ENCODE measurements at regions not wholly inside any gene's neighbourhood (a gene's known extent, or its start where the extent isn't known, plus 50 kb on each side); places are given as distances from the start of the nearest gene placed in this dataset.

GRCh38 chr14:84208451-84208850 is 1321.5 kb upstream of the FLRT2 start:
- WGBS, 2 donors = 64 to 66% methylated on average over 7 of the region's 7 CpGs
- Histone ChIP-seq H3K36me3 (no peaks in the 10 kb centered on the region), H3K4me3 (replicated peaks in 1 of 3) (no peak overlapping the region), H3K27me3 (no peaks in the 10 kb centered on the region), H3K4me1 (no peaks in the 10 kb centered on the region), H3K27ac (no peak overlapping the region), H3K9me3 (no peaks in the 10 kb centered on the region)
- intact Hi-C loops (cut with DNase I) = no loop called here
- DNase-seq = no peak
- no peak for TF ChIP-seq POLR2A (IDR thresholded peaks at IDR 0.05)
- TF ChIP-seq, protein P1, sequence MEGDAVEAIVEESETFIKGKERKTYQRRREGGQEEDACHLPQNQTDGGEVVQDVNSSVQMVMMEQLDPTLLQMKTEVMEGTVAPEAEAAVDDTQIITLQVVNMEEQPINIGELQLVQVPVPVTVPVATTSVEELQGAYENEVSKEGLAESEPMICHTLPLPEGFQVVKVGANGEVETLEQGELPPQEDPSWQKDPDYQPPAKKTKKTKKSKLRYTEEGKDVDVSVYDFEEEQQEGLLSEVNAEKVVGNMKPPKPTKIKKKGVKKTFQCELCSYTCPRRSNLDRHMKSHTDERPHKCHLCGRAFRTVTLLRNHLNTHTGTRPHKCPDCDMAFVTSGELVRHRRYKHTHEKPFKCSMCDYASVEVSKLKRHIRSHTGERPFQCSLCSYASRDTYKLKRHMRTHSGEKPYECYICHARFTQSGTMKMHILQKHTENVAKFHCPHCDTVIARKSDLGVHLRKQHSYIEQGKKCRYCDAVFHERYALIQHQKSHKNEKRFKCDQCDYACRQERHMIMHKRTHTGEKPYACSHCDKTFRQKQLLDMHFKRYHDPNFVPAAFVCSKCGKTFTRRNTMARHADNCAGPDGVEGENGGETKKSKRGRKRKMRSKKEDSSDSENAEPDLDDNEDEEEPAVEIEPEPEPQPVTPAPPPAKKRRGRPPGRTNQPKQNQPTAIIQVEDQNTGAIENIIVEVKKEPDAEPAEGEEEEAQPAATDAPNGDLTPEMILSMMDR (IDR thresholded peaks at IDR 0.05) = no peak

GRCh38 chr14:84209031-84209430 is 1320.9 kb upstream of the FLRT2 start:
- no peak for DNase-seq
- intact Hi-C loops (cut with DNase I) = no loop called here
- Histone ChIP-seq H3K27ac (no peak overlapping the region), H3K4me3 (replicated peaks in 1 of 3) (no peak overlapping the region), H3K4me1 (no peaks in the 10 kb centered on the region), H3K36me3 (no peaks in the 10 kb centered on the region), H3K27me3 (no peaks in the 10 kb centered on the region), H3K9me3 (no peaks in the 10 kb centered on the region)
- no peak for TF ChIP-seq POLR2A (IDR thresholded peaks at IDR 0.05)
- TF ChIP-seq, protein P1 (IDR thresholded peaks at IDR 0.05) = no peak
- WGBS, 2 donors = 75 to 94% methylated on average over 1 of the region's 1 CpG

DNA sequence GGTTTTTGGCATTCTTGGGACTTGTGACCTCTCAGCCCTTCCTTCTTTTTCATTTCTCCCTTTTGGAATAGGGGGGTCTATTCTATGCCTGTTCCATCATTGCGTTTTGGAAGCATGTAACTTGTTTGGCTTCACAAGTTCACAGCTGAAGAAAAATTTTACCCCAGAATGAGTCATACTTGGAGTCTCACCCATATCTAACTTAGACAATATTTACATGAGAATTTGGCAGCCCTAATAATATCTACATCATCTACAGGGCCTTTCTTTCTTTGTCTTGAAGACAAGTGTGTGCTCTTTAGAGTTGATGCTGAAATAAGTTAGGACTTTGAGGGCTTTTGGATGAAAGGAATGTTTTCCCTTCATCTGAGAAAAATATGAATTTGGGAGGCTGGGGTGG is 1312.9 kb upstream of the FLRT2 start:
- no peaks in the 10 kb centered on the region for H3K27me3 ChIP-seq
- H3K4me3 ChIP-seq (replicated peaks in 1 of 3) = no peak overlapping the region
- intact Hi-C loops (cut with DNase I) = no loop called here
- no peaks in the 10 kb centered on the region for H3K4me1 ChIP-seq
- no peak overlapping the region for H3K27ac ChIP-seq
- TF ChIP-seq, protein P1 (IDR thresholded peaks at IDR 0.05) = no peak
- TF ChIP-seq POLR2A (IDR thresholded peaks at IDR 0.05) = no peak
- DNase-seq = no peak
- no peaks in the 10 kb centered on the region for H3K9me3 ChIP-seq
- no peaks in the 10 kb centered on the region for H3K36me3 ChIP-seq
- WGBS, 2 donors = 89 to 93% methylated on average over 1 of the region's 1 CpG

- 48 to 60% methylated on average over 1 of the region's 1 CpG for WGBS, 2 donors
- intact Hi-C loops (cut with DNase I) = no loop called here
- Histone ChIP-seq H3K9me3 (no peaks in the 10 kb centered on the region), H3K4me1 (no peaks in the 10 kb centered on the region), H3K27me3 (no peaks in the 10 kb centered on the region), H3K27ac (no peak overlapping the region), H3K4me3 (replicated peaks in 1 of 3) (no peak overlapping the region), H3K36me3 (no peaks in the 10 kb centered on the region)
- DNase-seq = peak; percentile 39 to 43
- TF ChIP-seq, protein P1 (IDR thresholded peaks at IDR 0.05) = no peak
- no peak for TF ChIP-seq POLR2A (IDR thresholded peaks at IDR 0.05)
These were observed 1304.7 kb upstream of the FLRT2 start for GRCh38 chr14:84225268-84225667.

DNA sequence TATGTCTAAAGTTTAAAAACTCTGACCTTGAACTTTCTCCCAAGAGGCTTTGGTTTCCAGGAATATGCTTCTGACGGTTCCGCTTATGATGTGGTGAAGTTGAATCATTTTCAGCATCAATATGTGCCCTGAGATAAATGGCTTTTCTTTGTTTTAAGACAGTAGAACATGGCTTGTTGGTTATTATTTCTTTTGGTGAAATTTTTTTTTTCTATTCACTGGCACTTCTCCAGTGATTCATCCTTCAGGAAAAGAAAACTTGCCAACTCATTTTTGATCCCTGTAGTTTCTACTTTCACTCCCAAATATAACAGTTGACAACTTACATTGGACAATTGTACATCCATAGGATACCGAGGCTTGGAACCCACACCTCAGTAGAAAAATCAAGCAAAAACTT is 1301.2 kb upstream of the FLRT2 start:
- TF ChIP-seq POLR2A (IDR thresholded peaks at IDR 0.05) = no peak
- TF ChIP-seq, protein P1 (IDR thresholded peaks at IDR 0.05) = no peak
- intact Hi-C loops (cut with DNase I) = no loop called here
- Histone ChIP-seq H3K27ac (no peak overlapping the region), H3K9me3 (no peaks in the 10 kb centered on the region), H3K27me3 (no peaks in the 10 kb centered on the region), H3K36me3 (no peaks in the 10 kb centered on the region), H3K4me1 (no peaks in the 10 kb centered on the region), H3K4me3 (replicated peaks in 1 of 3) (no peak overlapping the region)
- 79 to 84% methylated on average over 3 of the region's 3 CpGs for WGBS, 2 donors
- no peak for DNase-seq
